Fibroblast of skin of left biceps (primary cell): ENCODE measurements at regions not wholly inside any gene's neighbourhood (a gene's known extent, or its start where the extent isn't known, plus 50 kb on each side); places are given as distances from the start of the nearest gene placed in this dataset.

Experiments
- DNase-seq, 2 experiments: peaks; one replicate each; pipeline ENCODE4 v3.0.0-alpha.2; 2013; ENCODE audit warnings: low read depth in 2 of 2

DNA sequence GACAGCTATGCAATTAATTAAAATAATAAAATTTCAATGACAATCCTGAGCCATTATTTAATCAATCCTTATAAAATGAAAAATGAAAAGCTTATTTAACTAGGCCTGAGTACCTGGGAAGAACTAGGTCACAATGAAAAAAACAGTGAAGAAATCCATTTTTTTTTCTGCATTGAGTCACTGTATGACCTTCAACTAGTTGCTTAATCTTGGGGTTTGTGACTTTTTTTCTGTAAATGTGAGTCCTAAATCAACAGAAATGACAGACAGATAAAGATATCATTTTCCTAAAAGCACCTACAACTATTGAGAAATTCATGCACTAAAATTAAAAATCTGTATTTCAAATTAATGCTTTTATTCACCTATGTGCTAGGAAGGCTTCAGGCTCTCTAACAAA is 96.8 kb downstream of the TMEM26 start:
- DNase-seq = no peak

DNA sequence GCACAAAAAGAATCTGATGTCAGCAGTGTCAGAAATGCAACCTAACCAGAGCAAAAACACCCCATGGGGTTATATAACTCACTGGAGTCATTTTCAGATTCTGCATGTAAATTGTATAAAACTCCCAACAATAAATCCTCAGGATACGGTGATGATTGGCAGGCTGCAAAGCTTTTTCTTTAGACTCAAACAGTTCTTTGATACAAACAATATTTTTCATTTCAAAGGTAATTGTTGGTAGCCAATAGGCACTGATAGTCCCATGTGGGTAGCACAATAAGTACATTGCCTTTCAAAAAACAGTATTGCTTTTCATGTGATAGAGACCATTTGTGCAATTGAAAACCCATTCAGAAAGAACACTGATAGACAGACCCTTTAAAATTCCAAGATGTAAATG is 98.0 kb downstream of the TMEM26 start:
- no peak for DNase-seq

DNA sequence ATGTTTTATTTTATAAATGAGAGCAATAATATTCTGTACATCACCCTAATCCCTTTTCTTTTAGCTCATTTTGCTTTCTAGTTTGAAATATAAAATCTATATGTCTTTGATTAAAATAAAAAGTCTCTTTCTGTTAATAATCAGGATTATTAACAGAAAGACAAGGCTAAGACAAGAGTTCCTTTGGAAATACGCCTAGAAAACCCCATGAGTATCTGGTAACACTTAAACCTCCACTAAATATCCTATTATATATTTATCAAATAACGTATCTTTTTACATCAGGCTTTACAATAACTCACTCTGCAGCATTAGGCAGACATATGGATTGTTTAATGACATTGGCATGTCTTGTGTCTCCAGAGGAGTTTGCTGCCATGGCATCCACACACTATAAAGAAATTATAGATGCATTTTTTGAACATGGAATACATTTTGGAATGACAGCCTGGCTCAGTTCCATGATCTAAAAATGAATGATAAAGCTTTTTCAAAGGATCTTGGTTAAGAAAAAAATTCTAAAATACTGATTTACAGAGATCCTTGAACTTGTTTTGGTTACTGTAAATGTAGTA is 98.7 kb downstream of the TMEM26 start:
- peak in 1 of 2 experiments; percentile 23 for DNase-seq

DNA sequence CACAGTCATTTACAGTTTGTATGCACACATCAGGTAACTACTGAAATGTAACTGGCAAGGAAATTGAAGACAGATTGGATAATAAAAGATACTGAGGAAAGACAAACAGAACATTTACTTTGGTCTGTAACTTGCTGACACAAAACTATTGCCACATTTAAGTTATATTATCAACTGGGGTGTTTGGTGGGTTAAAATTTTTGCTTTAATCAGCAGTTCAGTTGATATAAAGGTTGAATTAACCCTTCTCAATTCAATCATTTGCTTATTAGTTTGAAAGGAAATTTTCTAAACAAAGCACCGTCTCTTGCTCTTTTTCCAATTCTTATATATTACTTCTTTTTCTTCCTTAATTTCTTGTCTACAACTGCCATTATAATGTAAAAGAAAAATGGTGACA is 102.4 kb downstream of the TMEM26 start:
- no peak for DNase-seq

DNA sequence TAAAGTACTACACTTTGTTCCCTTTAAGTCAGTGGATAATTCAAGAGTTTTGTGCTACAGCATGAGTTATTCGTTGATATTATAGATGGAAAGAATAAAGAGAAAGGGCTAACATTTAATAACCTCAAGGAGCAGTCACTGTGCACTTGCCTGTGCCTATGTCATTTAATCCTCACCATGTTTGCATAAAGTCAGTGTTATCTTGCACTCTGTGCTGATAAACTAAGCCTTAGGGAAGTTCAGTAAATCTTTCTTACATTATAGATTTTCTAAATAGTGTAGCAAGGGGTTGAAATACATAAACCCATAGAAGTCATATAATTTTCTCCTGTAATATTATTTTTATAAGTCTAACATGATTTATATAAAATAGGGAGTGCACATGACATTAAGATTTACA is 103.1 kb downstream of the TMEM26 start:
- DNase-seq = no peak

DNA sequence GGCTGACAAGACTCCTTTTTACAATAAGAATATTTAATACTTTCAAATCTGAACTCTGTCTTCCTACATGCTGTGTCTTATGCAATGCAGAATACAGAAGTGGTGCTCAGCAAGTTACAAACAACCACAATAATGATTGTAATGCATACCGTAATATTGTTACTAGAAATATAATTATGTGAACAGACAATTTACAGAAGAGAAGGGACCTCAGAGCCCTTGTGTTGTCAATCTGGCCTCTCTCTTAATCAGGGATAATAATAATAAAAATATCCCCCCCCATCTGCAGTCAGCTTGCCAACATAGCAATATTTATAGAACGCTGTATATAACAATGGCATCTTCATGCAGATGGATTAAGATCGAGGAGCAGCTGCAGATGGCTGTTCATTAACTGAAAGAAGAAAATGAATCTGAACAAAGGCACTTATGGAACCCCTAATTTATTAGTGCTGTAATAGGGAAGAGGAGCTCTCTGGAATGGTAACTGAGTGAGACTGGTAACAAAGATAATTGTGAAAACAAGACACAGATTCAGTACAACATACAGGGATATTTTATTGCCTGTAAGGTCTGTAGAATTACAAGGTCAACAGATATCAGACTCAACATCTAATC is 106.3 kb downstream of the TMEM26 start:
- no peak for DNase-seq

DNA sequence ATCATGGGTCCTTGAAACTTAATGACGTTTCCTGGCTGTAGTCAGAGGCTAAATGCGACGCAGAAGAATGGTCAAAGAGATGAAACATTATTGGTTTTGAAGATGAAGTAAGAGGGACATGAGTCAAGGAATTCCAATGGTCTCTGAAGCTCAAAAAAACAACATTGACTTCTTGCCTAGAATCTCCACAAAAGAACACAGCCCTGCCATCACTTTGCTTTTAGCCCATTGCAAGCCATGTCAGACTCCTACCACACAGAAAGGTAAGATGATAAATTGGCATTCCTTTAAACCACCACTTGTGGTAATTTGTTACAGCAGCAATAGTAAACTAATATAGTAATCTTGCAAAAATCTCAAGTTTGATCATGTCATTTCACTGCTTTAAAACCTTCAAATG is 109.4 kb downstream of the TMEM26 start:
- DNase-seq = no peak

DNA sequence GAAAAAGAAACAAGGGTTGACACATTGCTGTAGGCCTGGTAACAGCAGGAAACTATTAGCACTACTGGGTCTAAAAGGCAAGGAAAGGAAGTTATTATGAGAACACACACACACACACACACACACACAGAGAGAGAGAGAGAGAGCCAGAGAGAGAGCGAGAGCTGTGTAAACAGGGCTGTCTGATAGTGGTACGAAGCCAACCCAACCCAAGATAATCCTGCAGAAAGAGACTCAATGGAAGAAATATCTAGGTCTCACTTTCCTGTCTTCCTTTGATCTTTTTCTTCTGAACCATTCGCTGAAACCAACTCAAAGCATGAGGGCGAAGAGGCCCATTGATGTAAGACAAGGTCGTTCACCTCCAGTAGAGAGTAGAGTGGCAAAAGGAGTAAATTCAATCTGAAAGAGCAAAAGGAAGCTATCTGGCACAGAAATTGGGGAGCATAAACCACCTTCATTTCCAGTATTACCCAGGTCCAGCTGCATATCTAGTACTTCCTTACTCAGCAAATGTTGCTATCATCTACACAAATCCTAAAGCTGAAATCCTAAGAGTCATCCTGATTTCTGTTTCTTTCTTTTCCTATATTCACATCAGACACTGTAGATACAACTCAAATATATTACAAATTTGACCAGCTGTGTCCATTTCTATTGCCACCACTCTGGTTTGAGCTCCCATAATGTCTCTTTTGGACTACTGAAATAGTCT is 110.2 kb downstream of the TMEM26 start:
- no peak for DNase-seq

DNA sequence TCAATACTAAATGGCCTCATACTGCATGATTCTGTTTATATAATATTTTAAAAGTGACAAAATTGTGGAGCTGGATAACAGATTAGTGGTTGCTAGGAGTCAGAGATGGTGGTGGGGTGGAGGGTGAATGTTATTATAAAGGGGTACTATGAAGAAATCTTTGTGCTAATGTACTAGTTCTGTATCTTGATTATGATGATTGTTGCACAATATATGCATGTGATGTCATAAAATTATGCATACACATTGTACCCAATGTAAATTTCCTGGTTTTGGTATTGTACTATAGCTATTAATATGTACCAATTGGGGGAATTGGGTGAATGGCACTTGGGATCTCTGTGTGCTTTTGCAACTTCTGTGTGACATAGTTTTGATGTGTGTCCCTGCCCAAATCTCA is 112.2 kb downstream of the TMEM26 start:
- no peak for DNase-seq

DNA sequence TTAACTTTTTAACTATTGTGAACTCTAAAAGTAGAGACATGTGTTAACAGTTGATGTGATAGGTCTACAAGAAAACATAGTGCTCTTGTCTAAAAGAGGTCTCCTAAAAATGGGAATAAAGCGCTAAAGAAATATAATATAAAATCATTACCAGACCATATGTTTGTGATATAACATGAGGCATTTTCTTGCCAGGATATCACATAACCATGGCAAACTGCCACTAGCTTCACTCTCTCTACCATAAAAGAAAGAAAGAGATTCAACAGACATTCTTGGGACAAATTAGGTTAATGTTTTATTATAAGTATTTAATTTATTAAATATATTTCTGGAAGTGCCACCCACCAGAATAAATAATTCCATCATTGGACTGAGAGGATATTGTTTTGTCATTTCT is 115.0 kb downstream of the TMEM26 start:
- no peak for DNase-seq

DNA sequence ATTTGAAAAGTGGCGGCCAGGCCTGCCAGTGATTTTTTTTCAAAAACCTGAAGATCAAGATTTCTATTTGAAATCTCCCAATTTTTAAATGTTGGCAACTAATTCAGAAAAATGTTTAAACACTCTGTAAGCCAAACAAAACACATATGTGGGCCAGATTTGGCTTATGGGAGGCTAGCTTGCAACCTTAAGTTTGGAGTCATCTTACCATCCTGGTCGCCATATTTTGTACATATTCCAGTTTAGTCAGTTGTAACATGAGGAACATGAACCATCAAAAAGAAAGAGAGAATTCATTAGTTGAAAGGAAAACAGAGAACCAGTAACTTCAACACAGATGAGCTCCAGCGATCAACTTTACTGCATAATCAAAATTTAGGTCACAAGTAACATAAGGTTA is 115.4 kb downstream of the TMEM26 start:
- DNase-seq = no peak

DNA sequence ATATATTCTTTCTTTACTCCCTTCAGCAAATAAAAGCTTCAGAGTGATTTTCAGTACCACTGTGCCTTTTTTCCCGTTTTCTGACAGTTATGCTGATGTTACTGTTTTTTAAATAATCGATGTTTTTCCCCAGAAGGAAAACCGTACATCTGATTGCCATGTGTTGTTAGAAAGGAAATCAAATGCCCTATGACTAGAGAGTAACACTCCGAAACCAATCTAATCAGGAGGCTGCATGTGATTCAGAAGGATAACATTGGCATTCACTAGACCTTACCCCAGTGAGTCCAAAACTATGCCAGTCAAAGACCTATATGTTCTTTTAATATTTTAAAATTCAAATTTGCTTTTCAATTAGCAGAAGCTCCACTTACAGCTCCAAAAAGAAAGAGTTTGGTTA is 116.3 kb downstream of the TMEM26 start:
- DNase-seq = no peak

DNA sequence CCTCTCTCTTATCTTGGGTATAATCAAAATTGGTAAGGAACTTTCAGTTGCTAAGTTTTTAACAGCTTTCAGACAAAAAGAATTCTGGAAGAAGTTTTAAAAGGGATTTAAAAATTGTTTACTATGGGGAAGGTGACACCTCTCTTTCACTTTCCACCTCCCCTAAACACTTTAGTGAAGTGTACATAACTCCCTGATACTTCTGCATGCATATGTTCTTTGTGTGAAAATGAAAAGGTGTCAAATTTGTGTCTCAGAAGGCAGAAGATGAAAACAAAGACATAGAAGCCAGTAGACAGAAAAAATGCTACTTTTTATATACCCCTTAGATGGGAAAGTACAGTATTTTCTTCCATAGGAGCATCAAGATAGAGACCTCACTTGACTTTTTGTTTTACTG is 117.8 kb downstream of the TMEM26 start:
- no peak for DNase-seq

DNA sequence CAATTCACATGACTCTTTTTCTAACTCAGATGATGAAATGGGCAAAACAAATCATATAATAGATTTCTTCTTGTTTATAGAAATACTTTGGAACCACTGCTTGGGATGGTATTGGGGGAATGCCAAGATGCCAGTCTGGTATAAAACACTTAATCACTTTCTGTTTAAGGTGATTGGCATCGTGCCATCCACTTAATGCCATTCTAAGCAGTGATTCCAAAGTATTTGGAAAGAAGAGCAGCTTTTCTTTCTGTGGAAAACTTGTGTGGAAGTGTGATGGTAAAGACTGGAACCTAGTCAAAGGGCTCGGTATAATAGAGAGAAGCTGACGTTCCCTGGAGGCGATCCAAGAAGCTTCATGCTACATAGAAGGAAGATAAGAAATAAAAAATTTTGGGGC is 120.6 kb downstream of the TMEM26 start:
- no peak for DNase-seq

DNA sequence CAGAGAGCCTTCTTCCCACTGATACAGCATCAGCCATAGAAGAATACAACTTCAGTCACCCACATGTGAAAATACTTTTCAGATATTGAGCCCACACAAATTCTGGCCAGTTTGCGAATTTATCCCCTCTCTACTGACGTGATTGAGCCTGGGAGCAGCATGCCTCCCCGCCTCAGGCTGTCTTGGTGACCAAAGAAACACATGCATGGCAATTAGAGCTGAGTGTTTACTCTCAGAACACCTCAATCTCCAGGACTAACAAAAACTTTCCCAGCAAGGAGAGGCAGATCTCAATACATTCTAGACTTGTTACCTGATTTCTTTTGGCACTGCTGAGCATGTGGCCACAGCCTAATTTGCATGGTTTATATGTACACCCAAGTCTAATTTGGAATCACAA is 122.5 kb downstream of the TMEM26 start:
- no peak for DNase-seq

DNA sequence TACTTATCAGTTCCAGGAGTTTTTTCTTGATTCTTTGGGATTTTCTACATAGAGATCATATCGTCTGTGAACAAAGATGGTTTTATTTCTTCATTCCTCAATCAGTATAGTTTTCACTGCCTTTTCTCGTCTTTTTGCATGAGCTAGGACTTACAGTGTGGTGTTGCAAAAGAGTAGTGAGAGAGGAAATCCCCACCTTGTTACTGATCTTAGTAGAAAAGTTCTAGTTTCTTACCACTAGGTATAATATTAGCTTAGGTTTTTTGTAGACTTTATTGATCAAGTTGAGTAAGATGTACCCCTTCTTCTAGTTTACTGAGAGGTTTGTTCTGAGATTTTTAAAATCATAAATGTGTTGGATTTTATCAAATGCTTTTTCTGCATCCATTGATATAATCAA is 123.3 kb downstream of the TMEM26 start:
- DNase-seq = no peak

DNA sequence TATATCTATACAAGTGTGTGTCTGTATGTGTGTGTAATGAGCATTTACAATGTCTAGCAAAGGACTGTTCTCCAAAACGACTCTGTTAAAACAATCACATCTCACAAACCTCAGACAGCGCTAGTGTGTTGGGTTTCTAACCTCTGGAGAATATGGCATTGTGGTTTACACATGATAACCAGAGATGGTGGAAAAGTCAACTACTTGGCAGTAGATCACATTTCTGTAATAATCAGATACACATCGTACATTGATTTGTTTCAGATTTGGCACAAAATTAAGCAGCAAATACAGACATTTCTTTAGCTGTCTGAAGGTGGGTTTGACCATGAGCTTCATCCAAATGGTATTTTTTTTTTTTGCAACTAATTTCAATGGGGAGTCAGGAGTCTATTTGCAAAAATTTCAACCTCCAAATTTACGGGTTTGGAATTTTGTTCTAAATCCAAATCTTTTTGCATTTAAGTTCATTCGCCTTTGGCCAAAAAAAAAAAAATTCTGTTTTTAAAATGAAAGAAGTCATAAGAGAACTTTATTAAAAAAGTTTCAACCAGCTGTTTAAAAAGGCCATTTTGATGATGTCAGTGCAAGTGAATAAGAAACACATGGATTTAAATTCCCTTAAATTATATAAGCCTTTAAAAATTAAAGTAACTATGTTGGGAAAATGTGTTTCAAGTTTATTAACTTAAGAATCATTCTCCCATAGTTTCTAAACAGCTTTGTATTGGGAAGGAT is 127.8 kb downstream of the TMEM26 start:
- DNase-seq = peak; percentile 71 to 78

DNA sequence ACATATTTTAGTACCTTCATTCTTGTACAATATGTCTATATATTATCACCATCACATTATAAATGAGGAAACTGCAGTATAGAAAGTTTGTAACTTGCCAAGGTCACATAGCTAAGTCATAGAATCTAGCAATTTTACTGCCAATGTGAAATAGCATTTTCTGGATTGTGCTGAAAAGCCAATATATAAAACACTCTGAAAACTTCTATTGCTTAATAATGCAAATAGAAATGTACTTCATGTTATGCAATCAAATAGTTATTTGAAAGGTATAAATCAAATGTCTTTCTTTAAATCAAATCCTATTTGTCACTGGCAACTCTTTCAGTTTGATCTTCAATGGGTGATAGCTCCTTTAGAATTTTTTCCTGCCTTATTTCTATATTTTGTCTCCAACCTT is 129.5 kb downstream of the TMEM26 start:
- DNase-seq = no peak

DNA sequence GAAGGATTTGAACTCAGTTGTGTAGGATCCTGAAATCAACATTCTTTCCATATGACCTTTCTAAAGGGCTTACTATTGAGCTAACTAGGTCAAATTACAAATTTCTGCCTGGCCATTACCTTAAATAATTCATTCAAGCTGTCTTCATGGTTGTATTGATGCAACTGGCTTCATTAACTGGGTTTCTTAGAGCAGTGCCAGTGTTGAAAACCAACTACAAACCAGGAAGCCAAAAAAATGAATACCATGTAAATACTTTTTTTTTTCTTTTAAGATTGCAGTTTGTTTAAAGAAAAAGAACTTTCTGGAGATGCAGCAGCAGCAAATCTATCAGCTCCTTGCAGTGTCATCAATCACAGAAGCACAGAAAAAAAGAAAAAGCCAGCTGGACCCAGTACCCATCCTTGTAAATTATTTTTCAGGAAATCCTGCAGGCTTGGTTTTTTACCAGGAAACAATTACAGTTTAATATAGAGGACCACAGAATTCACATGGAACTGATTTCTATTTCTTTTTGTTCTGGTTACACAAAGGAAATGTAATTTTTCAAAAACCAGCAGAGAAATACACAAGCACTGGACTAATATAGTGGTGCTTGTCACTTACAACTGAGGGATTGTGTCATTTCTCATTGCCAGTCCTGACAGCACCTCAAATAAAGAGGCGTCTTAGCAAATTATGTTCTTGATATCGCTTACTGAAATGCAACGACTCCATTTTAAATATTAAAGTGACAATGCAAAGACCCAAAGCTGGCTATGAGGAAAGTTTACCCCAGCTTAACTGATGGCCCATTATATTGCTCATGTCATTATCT is 131.9 kb downstream of the TMEM26 start:
- DNase-seq = no peak

DNA sequence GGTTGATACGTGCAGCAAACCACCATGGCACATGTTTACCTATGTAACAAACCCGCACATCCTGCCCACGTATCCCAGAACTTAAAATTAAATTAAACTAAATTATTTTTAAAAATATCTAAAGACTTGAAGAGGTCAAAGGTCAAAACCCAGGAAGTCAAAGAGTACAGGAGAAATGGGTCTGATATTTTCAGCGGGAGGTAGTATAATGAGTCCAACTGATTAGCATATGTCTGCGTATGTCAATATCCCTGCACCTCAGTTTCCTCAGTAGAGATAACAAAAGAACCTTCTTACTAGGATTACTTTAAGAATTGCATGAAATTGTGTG is 133.0 kb downstream of the TMEM26 start:
- no peak for DNase-seq

DNA sequence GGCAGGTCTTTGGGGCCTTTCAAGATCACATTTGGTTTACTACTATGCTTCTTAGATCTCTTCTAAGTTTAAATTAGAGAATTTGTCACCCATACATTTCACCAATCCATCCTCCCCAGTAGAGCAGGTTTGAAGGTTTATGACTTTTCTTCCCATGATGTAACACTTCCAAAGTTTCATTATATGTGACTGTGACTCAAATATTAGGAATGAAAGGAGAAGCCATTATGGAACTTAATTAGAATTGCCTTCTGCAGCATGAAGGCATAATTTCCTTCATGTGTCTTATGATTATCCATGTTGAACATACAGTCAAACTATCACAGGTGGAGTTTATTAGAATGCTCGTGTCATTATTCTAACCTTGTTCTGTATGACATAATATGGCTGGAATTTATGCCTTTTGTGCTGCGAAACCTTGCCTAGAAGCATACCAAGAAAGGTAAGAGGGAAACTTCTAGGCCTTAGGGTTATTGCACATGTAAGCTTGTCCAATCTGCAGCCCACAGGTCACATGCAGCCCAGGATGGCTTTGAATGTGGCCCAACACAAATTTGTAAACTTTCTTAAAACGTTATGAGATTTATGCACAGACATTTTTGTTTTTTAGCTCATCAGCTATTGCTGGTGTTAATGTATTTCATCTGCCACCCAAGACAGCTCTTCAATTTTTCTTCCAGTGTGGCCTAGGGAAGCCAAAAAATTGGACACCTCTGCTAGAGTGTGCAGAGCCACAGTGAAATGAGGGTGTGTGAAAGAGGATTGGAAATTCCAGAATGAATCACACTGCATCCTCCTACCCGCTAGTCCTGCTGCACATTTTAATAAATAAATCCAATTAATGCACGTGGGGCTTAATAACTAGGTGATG is 133.6 kb downstream of the TMEM26 start:
- DNase-seq = no peak
